Stimulated activated CD4-positive, alpha-beta T cell treated with anti-CD3 and anti-CD28 coated beads, Interleukin-1b, Interleukin-23, amount 100 ng/mL, for 24 hours (primary cell): ENCODE measurements at regions not wholly inside any gene's neighbourhood (a gene's known extent, or its start where the extent isn't known, plus 50 kb on each side); places are given as distances from the start of the nearest gene placed in this dataset.

Experiments used
- DNase-seq, 4 experiments: peaks; one replicate each; pipeline ENCODE4 v3.0.0-alpha.2; 2020; ENCODE audit warnings: low read depth in 4 of 4, low spot score in 1 of 4

DNA sequence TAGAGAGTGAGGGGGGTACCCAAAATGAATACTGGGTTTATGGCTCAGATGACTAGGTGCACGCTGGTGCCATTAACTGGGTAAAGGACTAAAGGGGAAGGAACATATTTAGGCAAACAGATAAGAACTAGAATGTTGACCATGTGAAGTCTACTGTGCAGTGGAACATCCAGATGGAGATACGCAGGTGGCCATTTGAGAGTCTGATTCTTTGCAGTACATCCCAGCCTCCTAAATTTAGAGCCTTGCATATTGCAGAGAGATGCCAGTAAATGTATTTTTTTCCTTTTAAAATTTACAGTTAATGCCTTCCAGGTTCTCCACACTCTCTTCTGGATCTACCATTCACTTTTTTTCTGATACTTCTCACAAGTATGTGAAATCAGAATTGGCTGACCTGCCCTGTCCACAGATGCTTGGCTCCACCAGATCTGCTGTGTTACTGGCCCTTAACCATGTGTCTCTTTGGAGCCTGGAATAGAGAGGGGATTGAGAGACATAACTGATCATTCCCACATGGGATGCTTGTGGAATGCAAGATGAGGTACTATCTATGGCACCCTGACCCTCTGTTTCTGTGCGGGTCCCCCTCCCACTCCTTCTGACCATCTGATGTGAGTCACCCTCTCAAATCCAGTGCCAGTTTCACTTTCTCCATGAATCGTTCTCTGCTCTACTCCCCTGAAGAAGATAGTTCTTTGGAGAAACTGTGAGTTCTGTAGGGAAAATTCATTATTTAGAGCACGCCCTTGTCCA is 77.0 kb upstream of the NCAM1 start:
- DNase-seq: no peak

DNA sequence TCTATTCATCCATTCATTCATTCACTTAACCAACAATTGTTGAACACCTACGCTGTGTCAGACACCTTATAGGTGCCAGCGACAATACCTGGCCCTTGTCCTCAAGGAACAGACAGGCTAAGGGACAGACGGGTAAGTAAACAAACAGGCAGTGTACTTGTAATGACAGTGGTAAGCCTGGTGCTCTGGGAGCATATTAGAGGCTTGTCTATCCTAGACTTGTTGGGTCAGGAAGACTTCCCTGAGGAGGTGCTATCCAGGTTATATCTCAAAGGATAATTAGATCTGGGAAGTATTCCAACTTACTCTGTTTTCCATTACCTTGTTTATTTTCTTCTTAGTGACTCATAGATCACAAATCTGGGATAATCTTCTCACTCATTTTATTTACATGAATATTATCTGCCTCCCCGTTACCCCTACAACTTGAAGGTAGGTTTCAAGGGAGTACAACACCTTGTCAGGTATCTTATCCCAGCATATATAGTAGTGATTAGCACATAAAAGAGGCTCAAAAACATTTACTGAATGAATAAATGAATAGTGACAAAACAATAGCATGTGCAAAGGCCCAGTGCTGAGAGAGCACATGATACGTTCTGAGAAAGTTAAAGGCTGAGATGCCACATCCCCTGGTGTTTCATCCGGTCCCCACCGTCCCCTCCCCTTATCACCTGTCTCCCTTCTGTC is 75.3 kb upstream of the NCAM1 start:
- no peak for DNase-seq

DNA sequence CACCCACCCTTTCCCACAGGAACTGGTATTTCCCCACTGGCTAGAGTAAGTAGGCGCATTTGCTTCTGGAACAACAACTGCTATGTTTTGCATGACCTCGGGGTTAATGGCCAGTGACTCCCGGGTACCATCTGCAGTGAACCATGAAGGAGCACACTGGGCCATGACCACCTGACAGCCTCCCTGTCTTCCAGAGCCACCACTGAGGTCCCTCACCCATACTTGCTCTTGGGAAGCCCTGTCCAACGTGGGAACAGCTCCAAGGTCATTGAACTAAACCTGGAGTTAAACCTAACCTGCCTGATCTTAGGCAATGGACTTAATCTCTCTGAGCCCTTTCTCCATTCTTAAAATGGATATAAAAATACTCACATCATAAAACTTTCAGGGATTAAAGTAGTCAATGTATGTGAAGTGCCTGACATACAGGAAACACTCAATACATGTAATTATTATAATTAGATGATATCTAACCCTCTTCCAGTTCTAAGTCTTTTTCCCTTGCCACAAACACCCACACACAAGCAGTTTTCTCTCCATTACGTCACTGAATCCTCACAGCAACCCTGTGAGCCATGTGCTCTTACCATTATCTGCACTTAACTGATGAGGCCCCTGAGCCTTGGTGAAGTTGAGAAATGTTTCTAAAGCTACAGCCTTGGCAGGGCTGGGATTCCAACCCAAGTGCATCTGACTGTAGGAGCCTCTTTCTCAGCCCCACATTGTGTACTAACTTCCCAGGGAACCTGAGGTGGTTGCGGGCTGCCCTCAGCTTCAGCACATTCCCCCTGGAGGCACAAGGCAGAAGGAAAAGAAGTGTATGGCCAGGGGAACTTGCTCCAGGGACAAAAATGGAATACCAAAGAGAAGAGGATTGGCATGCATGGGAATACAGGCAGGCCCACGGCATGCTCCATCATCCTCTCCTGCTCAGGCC is 74.5 kb upstream of the NCAM1 start:
- no peak for DNase-seq

DNA sequence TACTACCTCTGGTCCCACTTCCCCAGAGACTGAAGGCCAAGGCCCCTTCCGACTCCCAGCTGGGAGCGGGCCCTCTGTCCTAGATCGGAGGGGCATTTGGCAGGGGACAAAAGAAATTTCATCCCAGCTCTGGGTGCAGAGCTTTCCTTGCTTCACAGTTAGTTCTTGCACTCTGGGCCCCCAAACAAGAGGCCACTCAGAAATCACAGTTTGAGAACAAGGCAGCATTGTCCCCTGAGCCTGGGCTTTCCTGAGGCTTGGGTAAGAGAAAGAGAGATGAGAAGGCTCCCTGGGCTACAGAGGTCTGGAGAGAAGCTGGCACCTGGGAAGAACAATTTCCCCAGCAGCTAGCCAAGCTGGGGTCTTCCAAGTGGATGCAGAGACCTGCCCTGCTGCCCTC is 71.8 kb upstream of the NCAM1 start:
- no peak for DNase-seq

DNA sequence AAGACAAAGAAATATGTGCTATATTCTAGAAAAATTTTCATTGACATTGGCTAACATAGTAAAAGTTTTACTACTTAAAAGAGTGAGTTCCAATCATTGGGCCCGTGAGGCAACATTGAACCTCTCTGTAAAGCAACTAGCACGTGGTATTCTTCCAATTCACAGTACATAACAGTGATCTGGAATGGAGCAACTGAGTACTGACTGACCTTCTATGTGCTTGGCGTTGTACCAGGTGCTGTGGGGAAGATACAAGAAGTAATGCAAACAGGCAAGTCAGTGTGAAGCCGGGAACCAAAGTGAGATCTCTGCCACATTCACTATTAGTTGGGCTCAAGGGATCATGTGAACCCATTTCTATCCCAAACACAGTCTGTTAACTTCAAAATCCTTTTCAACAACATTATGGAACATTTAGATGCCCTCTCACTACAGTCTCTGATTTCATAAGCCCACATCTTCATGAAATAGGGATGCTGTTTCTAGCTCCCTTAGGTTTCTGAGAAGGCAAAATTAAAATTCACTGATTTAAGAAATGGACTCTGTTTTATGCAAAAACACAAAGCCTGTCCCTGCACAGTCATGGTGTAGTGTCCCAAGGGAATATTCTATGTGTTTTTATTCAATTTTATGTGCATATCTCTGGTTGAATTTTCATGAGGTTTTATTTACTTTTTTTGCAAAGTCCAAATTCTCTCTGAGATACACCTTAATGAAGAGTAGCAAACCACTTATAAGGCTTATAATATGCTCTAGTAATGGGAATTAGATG is 61.8 kb upstream of the NCAM1 start:
- no peak for DNase-seq

DNA sequence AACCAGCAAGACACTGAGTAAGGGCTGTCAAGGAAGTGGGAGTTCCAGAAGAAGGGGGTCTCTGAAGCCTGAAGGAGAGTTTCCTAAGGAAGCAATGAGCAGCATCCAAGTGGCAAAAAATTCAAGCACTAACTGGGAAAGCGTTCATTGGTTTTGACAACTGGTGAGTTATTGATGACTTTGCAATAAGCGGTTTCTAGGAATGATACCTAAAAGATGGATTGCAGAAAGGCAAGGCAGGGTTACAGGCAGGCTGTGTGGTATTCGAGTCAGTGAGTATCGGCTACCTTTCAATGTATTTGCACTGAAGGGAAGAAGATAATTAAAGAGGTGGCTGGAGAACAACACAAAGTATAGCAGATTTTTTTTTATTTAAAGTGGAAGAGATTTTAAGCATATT is 59.3 kb upstream of the NCAM1 start:
- DNase-seq: no peak

DNA sequence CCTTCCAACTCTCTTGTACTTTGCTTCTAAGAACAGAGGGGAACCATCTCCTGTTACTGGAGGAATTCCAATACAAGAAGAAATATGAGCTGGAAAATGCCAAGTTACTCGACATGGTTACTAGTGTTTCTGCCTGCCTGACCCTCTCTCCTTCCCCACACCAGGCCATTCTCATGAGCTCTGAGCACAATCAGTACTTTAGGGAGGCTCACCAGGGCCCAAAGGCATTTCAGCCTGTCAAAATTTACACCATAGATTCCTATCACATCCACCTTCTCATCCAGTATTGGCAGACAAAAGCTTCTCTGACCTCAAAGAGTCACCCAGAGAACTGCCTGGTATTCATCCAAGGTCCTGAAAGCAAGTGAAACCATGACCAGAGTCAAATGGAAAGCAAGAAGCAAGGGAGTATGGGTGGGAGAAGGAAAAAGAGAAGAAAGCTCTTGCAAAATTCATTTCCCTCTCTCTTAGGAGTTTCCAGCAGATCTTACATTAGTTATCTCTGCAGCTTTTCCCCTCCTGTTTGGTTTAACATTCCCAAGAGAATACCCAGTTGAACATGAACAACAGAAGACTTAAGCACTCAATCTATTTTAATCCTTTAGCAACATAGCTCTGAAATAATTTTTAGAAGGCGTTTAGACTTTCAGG is 58.7 kb upstream of the NCAM1 start:
- no peak for DNase-seq

DNA sequence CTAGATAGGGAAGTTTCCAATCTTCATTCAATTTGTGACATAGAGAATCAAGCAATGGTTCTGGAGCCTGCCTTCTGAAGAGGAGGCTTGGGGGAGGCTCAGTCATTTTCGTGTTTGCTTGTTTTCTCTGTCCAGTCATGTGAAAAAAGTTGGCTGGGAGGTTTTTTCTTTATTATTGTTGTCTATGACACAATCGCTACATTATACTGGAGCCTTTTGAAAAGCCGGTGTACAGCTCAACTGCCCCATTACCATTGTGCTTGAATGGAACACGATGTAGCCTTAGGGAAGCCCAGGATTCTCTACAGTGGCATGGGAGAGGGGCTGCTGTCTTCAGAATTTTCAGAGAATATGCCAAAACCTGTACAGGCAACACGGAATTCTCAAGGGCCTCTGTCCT is 57.9 kb upstream of the NCAM1 start:
- no peak for DNase-seq

DNA sequence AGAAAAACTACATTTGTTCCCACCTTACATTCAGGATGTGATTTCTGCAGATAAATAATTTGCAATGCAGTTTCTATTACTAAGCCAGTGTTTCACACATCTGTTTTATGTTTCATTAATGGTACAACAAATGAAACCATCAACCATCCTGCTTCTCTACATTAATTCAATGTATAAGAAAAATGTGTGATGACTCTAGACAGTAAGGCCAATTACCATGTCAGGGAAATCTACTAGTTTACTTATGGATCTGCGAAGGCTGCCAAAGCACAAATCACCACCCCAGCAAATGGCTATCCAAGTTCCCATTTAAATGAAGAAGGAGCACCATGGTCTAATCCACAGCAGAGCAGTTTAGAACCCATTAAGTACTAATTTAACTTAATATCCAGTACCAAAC is 50.1 kb upstream of the NCAM1 start:
- no peak for DNase-seq
